H9 (cell line): ENCODE measurements at regions not wholly inside any gene's neighbourhood (a gene's known extent, or its start where the extent isn't known, plus 50 kb on each side); places are given as distances from the start of the nearest gene placed in this dataset.

Experiments used
- DNase-seq: peaks from one replicate; pipeline ENCODE4 v3.0.0-alpha.2; 2017
- H2AFZ ChIP-seq: one replicate; pipeline ENCODE4 v1.6.1; 2013; ENCODE audit warnings: mild to moderate bottlenecking, low read length, control low read depth, moderate library complexity
- H2AK5ac ChIP-seq: 2 replicates; pipeline ENCODE4 v1.6.1; 2013; ENCODE audit warnings: low read length, control low read depth, mixed read lengths; ENCODE audit not compliant: insufficient read length
- H2BK120ac ChIP-seq: one replicate; pipeline ENCODE4 v1.6.1; 2013; ENCODE audit warnings: low read depth, mild to moderate bottlenecking, low read length, control low read depth, inconsistent platforms; ENCODE audit not compliant: poor library complexity, severe bottlenecking
- H2BK12ac ChIP-seq: 2 replicates; pipeline ENCODE4 v1.6.1; 2013; ENCODE audit warnings: low read length, control low read depth, mixed read lengths, low read depth; ENCODE audit not compliant: insufficient read length
- H2BK15ac ChIP-seq: 2 replicates; pipeline ENCODE4 v1.6.1; 2013; ENCODE audit warnings: low read depth, low read length, control low read depth
- H2BK20ac ChIP-seq: one replicate; pipeline ENCODE4 v1.6.1; 2013; ENCODE audit warnings: low read depth, mild to moderate bottlenecking, low read length, control low read depth, inconsistent platforms; ENCODE audit not compliant: poor library complexity, severe bottlenecking
- H2BK5ac ChIP-seq: 2 replicates; pipeline ENCODE4 v1.6.1; 2013; ENCODE audit warnings: low read length, control low read depth, mixed read lengths; ENCODE audit not compliant: insufficient read length
- H3K14ac ChIP-seq: 2 replicates; pipeline ENCODE4 v1.6.1; 2013; ENCODE audit warnings: low read length, control low read depth; ENCODE audit not compliant: insufficient read depth
- H3K18ac ChIP-seq: 2 replicates; pipeline ENCODE4 v1.6.1; 2013; ENCODE audit warnings: low read depth, mild to moderate bottlenecking, mixed read lengths, low read length, control low read depth; ENCODE audit not compliant: insufficient read length
- H3K23ac ChIP-seq: 2 replicates; pipeline ENCODE4 v1.6.1; 2013; ENCODE audit warnings: low read length, control low read depth, mixed read lengths, low read depth; ENCODE audit not compliant: insufficient read length
- H3K23me2 ChIP-seq: 2 replicates; pipeline ENCODE4 v1.6.1; 2013; ENCODE audit warnings: low read depth, mild to moderate bottlenecking, mixed read lengths, low read length, control low read depth; ENCODE audit not compliant: insufficient read length, poor library complexity, severe bottlenecking
- H3K27ac ChIP-seq: 2 replicates; pipeline ENCODE4 v1.5.1; 2013; ENCODE audit warnings: low read length, control low read depth, mixed read lengths, low read depth; ENCODE audit not compliant: insufficient read length
- H3K27me3 ChIP-seq: 2 replicates; pipeline ENCODE4 v1.6.1; 2013; ENCODE audit warnings: low read length, control low read depth, inconsistent platforms; ENCODE audit not compliant: insufficient read depth
- H3K4ac ChIP-seq: 2 replicates; pipeline ENCODE4 v1.6.1; 2013; ENCODE audit warnings: low read depth, mild to moderate bottlenecking, control low read depth, inconsistent platforms, low read length, moderate library complexity
- H3K4me1 ChIP-seq: 2 replicates; pipeline ENCODE4 v1.6.1; 2013; ENCODE audit warnings: low read length, control low read depth, inconsistent platforms; ENCODE audit not compliant: insufficient read depth
- H3K4me2 ChIP-seq: 2 replicates; pipeline ENCODE4 v1.6.1; 2013; ENCODE audit warnings: low read length, control low read depth, mixed read lengths; ENCODE audit not compliant: insufficient read length, insufficient read depth
- H3K56ac ChIP-seq: 2 replicates; pipeline ENCODE4 v1.6.1; 2013; ENCODE audit warnings: low read depth, mild to moderate bottlenecking, mixed read lengths, low read length, control low read depth; ENCODE audit not compliant: insufficient read length
- H3K79me1 ChIP-seq: 2 replicates; pipeline ENCODE4 v1.6.1; 2013; ENCODE audit warnings: low read depth, mild to moderate bottlenecking, moderate library complexity, low read length, control low read depth, inconsistent platforms; ENCODE audit not compliant: insufficient read depth, poor library complexity, severe bottlenecking
- H3K79me2 ChIP-seq: 2 replicates; pipeline ENCODE4 v1.6.1; 2013; ENCODE audit warnings: low read length, control low read depth, inconsistent platforms; ENCODE audit not compliant: insufficient read depth
- H3K9ac ChIP-seq: 2 replicates; pipeline ENCODE4 v1.6.1; 2013; ENCODE audit warnings: low read length, control low read depth, mixed read lengths; ENCODE audit not compliant: insufficient read length; ENCODE audit errors: extremely low read depth
- H3K9me3 ChIP-seq: one replicate; pipeline ENCODE4 v1.6.1; 2013; ENCODE audit warnings: low read depth, low read length, inconsistent platforms; ENCODE audit not compliant: control insufficient read depth
- H3T11ph ChIP-seq: one replicate; pipeline ENCODE4 v1.6.1; 2013; ENCODE audit warnings: mild to moderate bottlenecking, low read length, control low read depth, inconsistent platforms
- H4K20me1 ChIP-seq: one replicate; pipeline ENCODE4 v1.6.1; 2013; ENCODE audit not compliant: control insufficient read depth, insufficient read length, insufficient read depth
- H4K5ac ChIP-seq: 2 replicates; pipeline ENCODE4 v1.6.1; 2013; ENCODE audit warnings: low read depth, mild to moderate bottlenecking, mixed read lengths, low read length, control low read depth; ENCODE audit not compliant: insufficient read length
- H4K8ac ChIP-seq: replicated peaks from 2 replicates; pipeline ENCODE4 v1.6.1; 2013; ENCODE audit warnings: low read length, control low read depth, mixed read lengths, low read depth; ENCODE audit not compliant: insufficient read length
- H4K91ac ChIP-seq: 2 replicates; pipeline ENCODE4 v1.6.1; 2013; ENCODE audit warnings: low read depth, mild to moderate bottlenecking, moderate library complexity, mixed read lengths, low read length, control low read depth; ENCODE audit not compliant: insufficient read length
- H3K27ac Mint-ChIP-seq, 3 experiments: 2 replicates in 2 of 3; 3 replicates in 1 of 3; pipeline ENCODE4 v1.8.0; 2020 to 2021; ENCODE audit warnings: mixed read lengths in 3 of 3, mild to moderate bottlenecking in 1 of 3, moderate library complexity in 1 of 3
- H3K27me3 Mint-ChIP-seq: 2 replicates; pipeline ENCODE4 v1.8.0; 2021; ENCODE audit warnings: low read depth, mild to moderate bottlenecking, moderate library complexity, mixed read lengths
- H3K36me3 Mint-ChIP-seq, 3 experiments: 2 replicates in 2 of 3; 3 replicates in 1 of 3; pipeline ENCODE4 v1.8.0; 2020 to 2021; ENCODE audit warnings: low read depth in 3 of 3, mixed read lengths in 3 of 3; ENCODE audit not compliant: insufficient read depth in 1 of 3
- H3K4me1 Mint-ChIP-seq, 2 experiments: 2 replicates each; pipeline ENCODE4 v1.8.0; 2020; ENCODE audit warnings: mixed read lengths in 2 of 2
- H3K4me3 Mint-ChIP-seq, 2 experiments: 2 replicates in 1 of 2; 3 replicates in 1 of 2; pipeline ENCODE4 v1.8.0; 2020 to 2021; ENCODE audit warnings: mild to moderate bottlenecking in 2 of 2, mixed read lengths in 2 of 2, moderate library complexity in 1 of 2
- H3K9me3 Mint-ChIP-seq, 2 experiments: 2 replicates in 1 of 2; 3 replicates in 1 of 2; pipeline ENCODE4 v1.8.0; 2020; ENCODE audit warnings: mild to moderate bottlenecking in 2 of 2, mixed read lengths in 2 of 2, moderate library complexity in 1 of 2
- CTCF ChIP-seq: fragments of 200-600 bp; sonication (generic); conservative IDR thresholded peaks from 3 replicates; pipeline ENCODE4 v1.8.0; 2021; ENCODE audit warnings: antibody characterized with exemption, mild to moderate bottlenecking
- WGBS: extraction: QIAGEN DNeasy Blood & Tissue Kit; methylation state at CpG from one replicate; pipeline ENCODE4 v1.1.7; 2013; ENCODE audit warnings: missing lambda C conversion rate, low lambda C conversion rate, mixed read lengths; ENCODE audit not compliant: insufficient read length; ENCODE audit errors: extremely low coverage; 5-methylcytosine and 5-hydroxymethylcytosine counted together

- Histone ChIP-seq H3K27me3 (no peaks in the 10 kb centered on the region), H3K4me1 (no peaks in the 10 kb centered on the region), H3K23ac (no peak overlapping the region), H4K8ac (no peak overlapping the region), H3K56ac (no peak overlapping the region), H3K18ac (no peak overlapping the region), H2AFZ (no peak overlapping the region), H2BK5ac (no peak overlapping the region), H4K5ac (no peak overlapping the region), H2AK5ac (no peak overlapping the region), H2BK15ac (no peak overlapping the region), H3K79me2 (no peaks in the 10 kb centered on the region), H3T11ph (no peak overlapping the region), H2BK20ac (no peak overlapping the region), H2BK12ac (no peak overlapping the region), H3K4ac (no peak overlapping the region), H3K79me1 (no peaks in the 10 kb centered on the region), H3K9me3 (no peaks in the 10 kb centered on the region), H3K23me2 (no peaks in the 10 kb centered on the region), H4K20me1 (no peaks in the 10 kb centered on the region), H3K4me2 (no peak overlapping the region), H3K14ac (no peak overlapping the region), H2BK120ac (no peak overlapping the region), H3K9ac (no peak overlapping the region), H4K91ac (no peak overlapping the region), H3K27ac (no peak overlapping the region)
- Mint-ChIP-seq H3K36me3 (peaks cover 31 to 40% (median 35%) of the 10 kb centered on the region in 3 experiments), H3K27me3 (no peaks in the 10 kb centered on the region), H3K27ac (no peak overlapping the region; a peak in 1 of 7 replicates), H3K4me1 (peaks cover 3% of the 10 kb centered on the region in 2 experiments), H3K4me3 (no peak overlapping the region), H3K9me3 (peaks cover 30 to 34% of the 10 kb centered on the region in 2 experiments)
- WGBS = no CpG with 5 or more reads among the region's 4 CpGs
- no peak for DNase-seq
- TF ChIP-seq CTCF = no peak
Observed at GRCh38 chr2:167851323-167851860, 396.0 kb downstream of the STK39 start.
